SK-N-SH treated with all-trans-retinoic acid at 6 μM for 48 hours (cell line): ENCODE measurements at regions not wholly inside any gene's neighbourhood (a gene's known extent, or its start where the extent isn't known, plus 50 kb on each side); places are given as distances from the start of the nearest gene placed in this dataset.

ENCODE experiments used
- ATAC-seq: fragments of 200-7000 bp; cut with Tn5 transposase; 3 replicates; pipeline ENCODE4 v1.9.1; 2020; ENCODE audit warnings: mild to moderate bottlenecking, moderate library complexity
- BACH2 ChIP-seq: fragments of 250-450 bp; sonication (Bioruptor Pico); IDR thresholded peaks from 2 replicates; pipeline ENCODE4 v1.9.0; 2021; ENCODE audit warnings: mild to moderate bottlenecking, borderline replicate concordance
- CREB5 ChIP-seq: fragments of 250-450 bp; sonication (Bioruptor Pico); IDR thresholded peaks from 2 replicates; pipeline ENCODE4 v1.5.1; 2020; ENCODE audit warnings: low read depth, mild to moderate bottlenecking, moderate library complexity
- ESRRG ChIP-seq: fragments of 250-450 bp; sonication (Bioruptor Pico); IDR thresholded peaks from 2 replicates; pipeline ENCODE4 v1.6.1; 2021; ENCODE audit warnings: mild to moderate bottlenecking
- GLIS3 ChIP-seq: fragments of 250-450 bp; sonication (Bioruptor Pico); IDR thresholded peaks from 2 replicates; pipeline ENCODE4 v1.5.0; 2020; ENCODE audit warnings: mild to moderate bottlenecking, moderate library complexity
- ISL1 ChIP-seq: fragments of 250-450 bp; sonication (Bioruptor Pico); IDR thresholded peaks from 2 replicates; pipeline ENCODE4 v2.1.2; 2022; ENCODE audit warnings: mild to moderate bottlenecking, moderate library complexity
- OSR1 ChIP-seq: fragments of 250-450 bp; sonication (Bioruptor Pico); IDR thresholded peaks from 2 replicates; pipeline ENCODE4 v1.8.0; 2022; ENCODE audit warnings: moderate library complexity, mild to moderate bottlenecking, inconsistent platforms
- PPARA ChIP-seq: fragments of 250-450 bp; sonication (Bioruptor Pico); IDR thresholded peaks from 2 replicates; pipeline ENCODE4 v1.5.0; 2020; ENCODE audit warnings: mild to moderate bottlenecking, borderline replicate concordance
- SNAI2 ChIP-seq: fragments of 250-450 bp; sonication (Bioruptor Pico); IDR thresholded peaks from 2 replicates; pipeline ENCODE4 v1.5.0; 2020; ENCODE audit warnings: mild to moderate bottlenecking, moderate library complexity
- TCF4 ChIP-seq: fragments of 250-450 bp; sonication (Bioruptor Pico); IDR thresholded peaks from 2 replicates; pipeline ENCODE4 v1.8.0; 2021; ENCODE audit warnings: mild to moderate bottlenecking, moderate library complexity, borderline replicate concordance
- TOX ChIP-seq: fragments of 250-450 bp; sonication (Bioruptor Pico); IDR thresholded peaks from 2 replicates; pipeline ENCODE4 v1.8.0; 2021; ENCODE audit warnings: mild to moderate bottlenecking, moderate library complexity, borderline replicate concordance
- TSHZ2 ChIP-seq: fragments of 250-450 bp; sonication (Bioruptor Pico); IDR thresholded peaks from 2 replicates; pipeline ENCODE4 v1.5.0; 2020; ENCODE audit warnings: mild to moderate bottlenecking, moderate library complexity
- ZFP3 ChIP-seq: fragments of 250-450 bp; sonication (Bioruptor Pico); IDR thresholded peaks from 2 replicates; pipeline ENCODE4 v1.5.0; 2020; ENCODE audit warnings: mild to moderate bottlenecking, moderate library complexity
- ZFP30 ChIP-seq: fragments of 450-650 bp; formaldehyde crosslinking; IDR thresholded peaks from 2 replicates; pipeline ENCODE4 v1.5.0; 2022; ENCODE audit warnings: mild to moderate bottlenecking, moderate library complexity
- ZNF565 ChIP-seq: fragments of 450-650 bp; formaldehyde crosslinking; conservative IDR thresholded peaks from 2 replicates; pipeline ENCODE4 v1.5.0; 2020; ENCODE audit warnings: low read depth, mild to moderate bottlenecking, moderate library complexity
- ZNF70 ChIP-seq: fragments of 450-650 bp; formaldehyde crosslinking; IDR thresholded peaks from 2 replicates; pipeline ENCODE4 v1.5.0; 2020; ENCODE audit warnings: mild to moderate bottlenecking, moderate library complexity
- ZNF8 ChIP-seq: fragments of 450-650 bp; formaldehyde crosslinking; IDR thresholded peaks from 2 replicates; pipeline ENCODE4 v1.5.0; 2020; ENCODE audit warnings: mild to moderate bottlenecking, moderate library complexity
- TF ChIP-seq, protein P1 (sequence below): fragments of 250-450 bp; sonication (Bioruptor Pico); IDR thresholded peaks from 2 replicates; pipeline ENCODE4 v1.8.0; 2020; ENCODE audit warnings: mild to moderate bottlenecking, moderate library complexity, borderline replicate concordance
- TF ChIP-seq, protein P2 (sequence below): fragments of 250-450 bp; sonication (Bioruptor Pico); IDR thresholded peaks from 2 replicates; pipeline ENCODE4 v1.5.1; 2021; ENCODE audit warnings: mild to moderate bottlenecking, moderate library complexity
- TF ChIP-seq, protein P3 (sequence below): fragments of 250-450 bp; sonication (Bioruptor Pico); IDR thresholded peaks from 2 replicates; pipeline ENCODE4 v1.8.0; 2021; ENCODE audit warnings: low read depth, mild to moderate bottlenecking, moderate library complexity, borderline replicate concordance

- TF ChIP-seq ZFP3 (CRISPR knock-in tag) (no peak), ESRRG (CRISPR knock-in tag) (no peak), BACH2 (CRISPR knock-in tag) (no peak), ZNF70 (CRISPR knock-in tag) (no peak), OSR1 (CRISPR knock-in tag) (no peak), TOX (no peak), CREB5 (CRISPR knock-in tag) (no peak), SNAI2 (no peak), TCF4 (CRISPR knock-in tag) (no peak), PPARA (no peak)
- TF ChIP-seq, protein P1, sequence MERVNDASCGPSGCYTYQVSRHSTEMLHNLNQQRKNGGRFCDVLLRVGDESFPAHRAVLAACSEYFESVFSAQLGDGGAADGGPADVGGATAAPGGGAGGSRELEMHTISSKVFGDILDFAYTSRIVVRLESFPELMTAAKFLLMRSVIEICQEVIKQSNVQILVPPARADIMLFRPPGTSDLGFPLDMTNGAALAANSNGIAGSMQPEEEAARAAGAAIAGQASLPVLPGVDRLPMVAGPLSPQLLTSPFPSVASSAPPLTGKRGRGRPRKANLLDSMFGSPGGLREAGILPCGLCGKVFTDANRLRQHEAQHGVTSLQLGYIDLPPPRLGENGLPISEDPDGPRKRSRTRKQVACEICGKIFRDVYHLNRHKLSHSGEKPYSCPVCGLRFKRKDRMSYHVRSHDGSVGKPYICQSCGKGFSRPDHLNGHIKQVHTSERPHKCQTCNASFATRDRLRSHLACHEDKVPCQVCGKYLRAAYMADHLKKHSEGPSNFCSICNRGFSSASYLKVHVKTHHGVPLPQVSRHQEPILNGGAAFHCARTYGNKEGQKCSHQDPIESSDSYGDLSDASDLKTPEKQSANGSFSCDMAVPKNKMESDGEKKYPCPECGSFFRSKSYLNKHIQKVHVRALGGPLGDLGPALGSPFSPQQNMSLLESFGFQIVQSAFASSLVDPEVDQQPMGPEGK, result no peak
- ATAC-seq, result no peak
Observed at GRCh38 chr11:90774727-90775566, 552.1 kb upstream of the CHORDC1 start.

DNA sequence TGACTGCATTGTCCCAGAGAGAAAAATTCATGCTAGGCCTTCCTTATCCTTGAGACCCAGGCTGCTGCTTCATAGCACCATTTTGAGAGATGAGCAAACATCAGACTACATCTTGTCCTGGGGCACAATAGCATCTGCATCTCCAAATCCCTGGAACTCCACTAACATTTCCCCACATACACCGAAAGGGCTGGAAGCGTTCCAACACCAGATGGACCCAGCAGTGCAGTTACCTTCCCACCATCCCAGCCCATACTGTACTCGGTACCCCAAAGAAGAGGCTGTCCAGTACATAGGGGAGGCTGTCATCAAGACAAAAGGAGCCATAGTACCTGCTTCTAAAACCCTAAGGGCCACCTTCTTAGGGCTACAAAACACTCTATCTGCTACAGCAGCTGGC is 547.2 kb upstream of the CHORDC1 start:
- no peak for ATAC-seq
- no peak for TF ChIP-seq TSHZ2
- TF ChIP-seq TOX, result no peak
- TF ChIP-seq ZNF70 (CRISPR knock-in tag), result no peak
- TF ChIP-seq, protein P2, sequence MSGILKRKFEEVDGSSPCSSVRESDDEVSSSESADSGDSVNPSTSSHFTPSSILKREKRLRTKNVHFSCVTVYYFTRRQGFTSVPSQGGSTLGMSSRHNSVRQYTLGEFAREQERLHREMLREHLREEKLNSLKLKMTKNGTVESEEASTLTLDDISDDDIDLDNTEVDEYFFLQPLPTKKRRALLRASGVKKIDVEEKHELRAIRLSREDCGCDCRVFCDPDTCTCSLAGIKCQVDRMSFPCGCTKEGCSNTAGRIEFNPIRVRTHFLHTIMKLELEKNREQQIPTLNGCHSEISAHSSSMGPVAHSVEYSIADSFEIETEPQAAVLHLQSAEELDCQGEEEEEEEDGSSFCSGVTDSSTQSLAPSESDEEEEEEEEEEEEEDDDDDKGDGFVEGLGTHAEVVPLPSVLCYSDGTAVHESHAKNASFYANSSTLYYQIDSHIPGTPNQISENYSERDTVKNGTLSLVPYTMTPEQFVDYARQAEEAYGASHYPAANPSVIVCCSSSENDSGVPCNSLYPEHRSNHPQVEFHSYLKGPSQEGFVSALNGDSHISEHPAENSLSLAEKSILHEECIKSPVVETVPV (CRISPR knock-in tag), result no peak
- TF ChIP-seq ZFP30 (CRISPR knock-in tag), result no peak
- no peak for TF ChIP-seq ESRRG (CRISPR knock-in tag)

DNA sequence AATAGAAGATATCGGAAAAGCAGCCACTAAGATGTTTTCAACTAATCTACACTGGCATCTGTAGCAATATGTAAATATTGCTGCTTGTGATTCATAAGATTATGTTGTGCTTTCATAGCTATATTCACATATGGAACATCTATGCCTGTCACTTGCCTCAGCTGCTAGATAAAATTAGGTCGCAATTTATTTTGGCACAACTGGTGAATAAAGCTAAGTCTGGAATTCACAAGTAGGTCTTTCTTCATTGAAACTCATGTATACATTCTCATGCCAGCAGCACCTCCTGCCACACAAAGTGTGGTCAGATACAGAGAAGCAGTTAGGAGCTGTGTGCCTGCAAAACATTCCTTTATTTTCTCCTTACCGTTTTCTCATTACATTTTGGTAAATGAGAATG is 543.3 kb upstream of the CHORDC1 start:
- TF ChIP-seq ZNF565 (CRISPR knock-in tag), result no peak
- no peak for TF ChIP-seq ESRRG (CRISPR knock-in tag)
- TF ChIP-seq ZNF8 (CRISPR knock-in tag), result no peak
- no peak for TF ChIP-seq SNAI2
- no peak for TF ChIP-seq CREB5 (CRISPR knock-in tag)
- TF ChIP-seq GLIS3 (CRISPR knock-in tag), result no peak
- TF ChIP-seq ISL1 (CRISPR knock-in tag), result no peak
- TF ChIP-seq ZFP30 (CRISPR knock-in tag), result no peak
- TF ChIP-seq, protein P3, sequence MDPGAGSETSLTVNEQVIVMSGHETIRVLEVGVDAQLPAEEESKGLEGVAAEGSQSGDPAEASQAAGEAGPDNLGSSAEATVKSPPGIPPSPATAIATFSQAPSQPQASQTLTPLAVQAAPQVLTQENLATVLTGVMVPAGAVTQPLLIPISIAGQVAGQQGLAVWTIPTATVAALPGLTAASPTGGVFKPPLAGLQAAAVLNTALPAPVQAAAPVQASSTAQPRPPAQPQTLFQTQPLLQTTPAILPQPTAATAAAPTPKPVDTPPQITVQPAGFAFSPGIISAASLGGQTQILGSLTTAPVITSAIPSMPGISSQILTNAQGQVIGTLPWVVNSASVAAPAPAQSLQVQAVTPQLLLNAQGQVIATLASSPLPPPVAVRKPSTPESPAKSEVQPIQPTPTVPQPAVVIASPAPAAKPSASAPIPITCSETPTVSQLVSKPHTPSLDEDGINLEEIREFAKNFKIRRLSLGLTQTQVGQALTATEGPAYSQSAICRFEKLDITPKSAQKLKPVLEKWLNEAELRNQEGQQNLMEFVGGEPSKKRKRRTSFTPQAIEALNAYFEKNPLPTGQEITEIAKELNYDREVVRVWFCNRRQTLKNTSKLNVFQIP, result no peak
- TF ChIP-seq PPARA, result no peak
- ATAC-seq, result no peak
